ENCODE measurements at regions not wholly inside any gene's neighbourhood (a gene's known extent, or its start where the extent isn't known, plus 50 kb on each side); places are given as distances from the start of the nearest gene placed in this dataset.

- no peak overlapping the region for H3K9ac ChIP-seq (ENCODE audit: low read length)
- H3K4me1 ChIP-seq (ENCODE audit: control insufficient read depth, low read depth, low read length), result peaks cover 19% of the 10 kb centered on the region
- no peak overlapping the region for H3K4me3 ChIP-seq (ENCODE audit: low read length)
- no peaks in the 10 kb centered on the region for H3K27me3 ChIP-seq (ENCODE audit: control insufficient read depth, insufficient read depth, low read length)
- peaks cover 3% of the 10 kb centered on the region for H3K9me3 ChIP-seq (ENCODE audit: control insufficient read depth, low read depth, low read length)
- no peaks in the 10 kb centered on the region for H3K36me3 ChIP-seq (ENCODE audit: control insufficient read depth, low read depth, low read length)
- no peak overlapping the region for H3K27ac ChIP-seq (ENCODE audit: low read length)
Observed at GRCh38 chr1:4319496-4319895, 334.9 kb upstream of the AJAP1 start.

DNA sequence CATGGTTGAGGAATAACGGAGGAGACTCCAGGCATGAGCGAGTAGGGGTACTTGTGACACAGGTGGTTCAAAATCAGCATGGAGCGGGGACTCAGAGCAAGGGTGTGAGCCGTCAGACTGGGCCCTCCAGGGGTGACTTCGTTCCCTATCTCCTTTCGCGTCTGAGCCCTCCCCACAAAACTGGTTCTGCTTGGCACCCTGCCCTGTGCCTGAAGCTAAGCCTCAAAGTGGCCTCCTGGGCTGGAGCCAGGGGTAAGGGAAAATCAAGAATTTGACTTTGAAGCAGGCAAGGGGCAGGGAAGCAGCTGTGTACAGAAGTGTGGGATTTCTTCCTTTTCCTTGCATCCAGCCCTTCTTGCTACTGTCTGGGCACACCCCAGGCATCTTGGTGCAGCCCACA, 331.5 kb upstream of the AJAP1 start:
- H3K9ac ChIP-seq (ENCODE audit: low read length), result no peak overlapping the region
- no peak overlapping the region for H3K27ac ChIP-seq (ENCODE audit: low read length)
- H3K36me3 ChIP-seq (ENCODE audit: control insufficient read depth, low read depth, low read length), result no peaks in the 10 kb centered on the region
- no peak overlapping the region for H3K4me3 ChIP-seq (ENCODE audit: low read length)
- peaks cover 14% of the 10 kb centered on the region for H3K4me1 ChIP-seq (ENCODE audit: control insufficient read depth, low read depth, low read length)
- no peaks in the 10 kb centered on the region for H3K27me3 ChIP-seq (ENCODE audit: control insufficient read depth, insufficient read depth, low read length)
- H3K9me3 ChIP-seq (ENCODE audit: control insufficient read depth, low read depth, low read length), result no peaks in the 10 kb centered on the region

GRCh38 chr1:4323309-4323708, 331.1 kb upstream of the AJAP1 start:
- H3K36me3 ChIP-seq (ENCODE audit: control insufficient read depth, low read depth, low read length), result no peaks in the 10 kb centered on the region
- H3K27me3 ChIP-seq (ENCODE audit: control insufficient read depth, insufficient read depth, low read length), result no peaks in the 10 kb centered on the region
- H3K4me3 ChIP-seq (ENCODE audit: low read length), result no peak overlapping the region
- H3K9ac ChIP-seq (ENCODE audit: low read length), result no peak overlapping the region
- H3K27ac ChIP-seq (ENCODE audit: low read length), result no peak overlapping the region
- peaks cover 12% of the 10 kb centered on the region for H3K4me1 ChIP-seq (ENCODE audit: control insufficient read depth, low read depth, low read length)
- no peaks in the 10 kb centered on the region for H3K9me3 ChIP-seq (ENCODE audit: control insufficient read depth, low read depth, low read length)

DNA sequence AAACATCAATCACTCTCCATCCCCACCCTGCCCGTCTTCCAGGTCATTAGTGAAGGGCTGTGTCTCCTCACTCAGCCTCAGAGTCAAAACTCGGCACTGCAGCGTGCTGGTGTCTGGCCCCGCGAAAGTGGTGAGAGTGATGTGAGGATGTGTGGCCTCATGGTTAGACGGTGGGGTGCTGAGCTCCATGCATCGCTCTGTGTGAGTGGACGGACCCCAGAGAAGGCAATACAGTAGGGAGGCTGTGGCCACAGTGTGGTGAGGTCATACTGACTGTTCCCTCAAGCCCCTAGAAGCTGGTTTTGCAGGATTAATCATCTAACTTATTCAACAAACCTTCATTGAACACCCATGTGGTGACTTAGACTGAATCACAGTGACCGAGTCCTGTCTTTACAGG, 329.9 kb upstream of the AJAP1 start:
- Histone ChIP-seq H3K27ac (ENCODE audit: low read length) (no peak overlapping the region), H3K4me1 (ENCODE audit: control insufficient read depth, low read depth, low read length) (peaks cover 5% of the 10 kb centered on the region), H3K9ac (ENCODE audit: low read length) (no peak overlapping the region), H3K4me3 (ENCODE audit: low read length) (no peak overlapping the region), H3K27me3 (ENCODE audit: control insufficient read depth, insufficient read depth, low read length) (no peaks in the 10 kb centered on the region), H3K36me3 (ENCODE audit: control insufficient read depth, low read depth, low read length) (no peaks in the 10 kb centered on the region), H3K9me3 (ENCODE audit: control insufficient read depth, low read depth, low read length) (no peaks in the 10 kb centered on the region)

GRCh38 chr1:4327142-4327541, 327.3 kb upstream of the AJAP1 start:
- Histone ChIP-seq H3K9ac (ENCODE audit: low read length) (no peak overlapping the region), H3K4me3 (ENCODE audit: low read length) (no peak overlapping the region), H3K9me3 (ENCODE audit: control insufficient read depth, low read depth, low read length) (no peaks in the 10 kb centered on the region), H3K27me3 (ENCODE audit: control insufficient read depth, insufficient read depth, low read length) (no peaks in the 10 kb centered on the region), H3K4me1 (ENCODE audit: control insufficient read depth, low read depth, low read length) (no peaks in the 10 kb centered on the region), H3K36me3 (ENCODE audit: control insufficient read depth, low read depth, low read length) (no peaks in the 10 kb centered on the region), H3K27ac (ENCODE audit: low read length) (no peak overlapping the region)

GRCh38 chr1:4328402-4329071, 325.9 kb upstream of the AJAP1 start:
- no peak overlapping the region for H3K27ac ChIP-seq (ENCODE audit: low read length)
- H3K27me3 ChIP-seq (ENCODE audit: control insufficient read depth, insufficient read depth, low read length), result no peaks in the 10 kb centered on the region
- H3K9me3 ChIP-seq (ENCODE audit: control insufficient read depth, low read depth, low read length), result no peaks in the 10 kb centered on the region
- H3K4me1 ChIP-seq (ENCODE audit: control insufficient read depth, low read depth, low read length), result no peaks in the 10 kb centered on the region
- no peak overlapping the region for H3K4me3 ChIP-seq (ENCODE audit: low read length)
- H3K9ac ChIP-seq (ENCODE audit: low read length), result no peak overlapping the region
- no peaks in the 10 kb centered on the region for H3K36me3 ChIP-seq (ENCODE audit: control insufficient read depth, low read depth, low read length)

DNA sequence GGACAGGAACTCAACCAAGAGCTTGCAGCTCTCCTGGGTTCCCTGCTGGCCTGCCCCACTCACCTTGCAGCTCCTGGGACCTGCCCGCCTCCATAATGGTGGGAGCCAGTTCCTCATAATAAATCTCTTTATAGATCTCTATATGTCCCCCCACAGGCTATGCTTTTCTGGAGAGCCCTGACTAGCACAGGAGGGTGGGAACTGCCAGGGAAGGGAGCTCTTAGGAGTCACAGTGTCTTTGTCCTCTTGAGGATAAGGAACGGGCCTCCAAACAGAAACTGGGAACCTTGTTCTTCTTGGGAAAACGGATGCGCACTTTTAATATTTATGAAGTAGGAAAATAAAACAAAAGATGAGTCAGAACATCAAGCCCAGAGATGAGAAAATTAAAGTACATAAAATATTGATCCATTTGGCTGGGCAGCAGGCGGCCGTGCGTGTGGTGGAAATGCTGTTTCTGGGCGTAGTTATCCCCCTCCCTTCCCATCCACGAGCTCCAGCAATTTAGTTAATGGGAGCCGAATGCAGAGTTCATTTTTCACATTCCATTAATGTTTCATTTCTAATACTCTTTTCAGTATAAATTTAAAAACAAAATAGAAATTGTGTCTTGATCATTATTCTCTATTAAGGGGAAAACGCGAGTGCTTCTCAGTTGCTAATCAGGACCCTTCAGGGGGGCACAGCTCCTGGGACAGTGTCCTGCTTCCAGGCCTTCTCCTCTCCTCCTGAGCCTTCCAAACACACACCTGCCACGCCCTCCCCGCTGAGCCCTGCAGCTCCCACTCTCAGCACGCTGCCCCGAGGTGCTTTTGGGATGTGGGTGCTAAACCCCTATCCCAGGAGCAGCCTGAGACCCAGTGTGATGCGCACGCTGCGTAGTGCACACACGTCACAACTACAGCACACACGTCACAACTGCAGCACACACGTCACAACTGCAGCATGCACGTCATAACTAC, 323.3 kb upstream of the AJAP1 start:
- H3K9me3 ChIP-seq (ENCODE audit: control insufficient read depth, low read depth, low read length), result no peaks in the 10 kb centered on the region
- no peaks in the 10 kb centered on the region for H3K4me1 ChIP-seq (ENCODE audit: control insufficient read depth, low read depth, low read length)
- H3K36me3 ChIP-seq (ENCODE audit: control insufficient read depth, low read depth, low read length), result no peaks in the 10 kb centered on the region
- H3K4me3 ChIP-seq (ENCODE audit: low read length), result no peak overlapping the region
- H3K9ac ChIP-seq (ENCODE audit: low read length), result no peak overlapping the region
- H3K27me3 ChIP-seq (ENCODE audit: control insufficient read depth, insufficient read depth, low read length), result no peaks in the 10 kb centered on the region
- H3K27ac ChIP-seq (ENCODE audit: low read length), result no peak overlapping the region

DNA sequence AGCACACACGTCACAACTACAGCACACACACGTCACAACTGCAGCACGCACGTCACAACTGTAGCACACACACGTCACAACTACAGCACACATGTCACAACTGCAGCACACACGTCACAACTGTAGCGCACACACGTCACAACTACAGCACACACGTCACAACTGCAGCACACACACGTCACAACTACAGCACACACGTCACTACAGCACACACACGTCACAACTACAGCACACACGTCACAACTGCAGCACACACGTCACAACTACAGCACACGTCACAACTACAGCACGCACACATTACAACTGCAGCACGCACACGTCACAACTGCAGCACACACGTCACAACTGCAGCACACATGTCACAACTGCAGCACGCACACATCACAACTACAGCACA, 322.6 kb upstream of the AJAP1 start:
- H3K27me3 ChIP-seq (ENCODE audit: control insufficient read depth, insufficient read depth, low read length), result no peaks in the 10 kb centered on the region
- H3K9me3 ChIP-seq (ENCODE audit: control insufficient read depth, low read depth, low read length), result no peaks in the 10 kb centered on the region
- no peaks in the 10 kb centered on the region for H3K4me1 ChIP-seq (ENCODE audit: control insufficient read depth, low read depth, low read length)
- H3K9ac ChIP-seq (ENCODE audit: low read length), result no peak overlapping the region
- no peaks in the 10 kb centered on the region for H3K36me3 ChIP-seq (ENCODE audit: control insufficient read depth, low read depth, low read length)
- no peak overlapping the region for H3K4me3 ChIP-seq (ENCODE audit: low read length)
- no peak overlapping the region for H3K27ac ChIP-seq (ENCODE audit: low read length)

GRCh38 chr1:4336507-4336906, 317.9 kb upstream of the AJAP1 start:
- H3K36me3 ChIP-seq (ENCODE audit: control insufficient read depth, low read depth, low read length), result no peaks in the 10 kb centered on the region
- H3K9ac ChIP-seq (ENCODE audit: low read length), result no peak overlapping the region
- no peaks in the 10 kb centered on the region for H3K27me3 ChIP-seq (ENCODE audit: control insufficient read depth, insufficient read depth, low read length)
- H3K4me1 ChIP-seq (ENCODE audit: control insufficient read depth, low read depth, low read length), result peaks cover 6% of the 10 kb centered on the region
- H3K27ac ChIP-seq (ENCODE audit: low read length), result no peak overlapping the region
- no peaks in the 10 kb centered on the region for H3K9me3 ChIP-seq (ENCODE audit: control insufficient read depth, low read depth, low read length)
- H3K4me3 ChIP-seq (ENCODE audit: low read length), result no peak overlapping the region

DNA sequence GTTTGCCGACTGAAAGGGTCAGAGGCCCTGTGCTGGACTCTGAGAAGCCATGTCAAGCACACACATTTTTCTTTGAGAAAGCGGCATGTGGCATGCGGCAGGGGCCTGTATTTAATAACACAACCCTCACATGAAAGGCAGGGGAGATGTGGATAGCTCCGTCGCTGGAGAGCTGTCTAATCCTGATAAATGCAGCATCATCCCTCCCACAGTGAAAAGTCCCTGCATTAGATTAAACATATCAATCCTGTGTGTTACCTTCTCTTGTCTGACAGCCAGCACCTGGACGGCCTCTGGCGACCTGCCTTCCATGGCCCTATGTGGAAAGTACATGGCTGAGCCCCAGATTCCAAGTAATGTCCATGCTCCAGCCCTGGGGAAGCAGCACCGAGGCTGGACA, 313.0 kb upstream of the AJAP1 start:
- H3K9ac ChIP-seq (ENCODE audit: low read length), result no peak overlapping the region
- no peak overlapping the region for H3K27ac ChIP-seq (ENCODE audit: low read length)
- no peaks in the 10 kb centered on the region for H3K9me3 ChIP-seq (ENCODE audit: control insufficient read depth, low read depth, low read length)
- peaks cover 6% of the 10 kb centered on the region for H3K4me1 ChIP-seq (ENCODE audit: control insufficient read depth, low read depth, low read length)
- no peaks in the 10 kb centered on the region for H3K27me3 ChIP-seq (ENCODE audit: control insufficient read depth, insufficient read depth, low read length)
- H3K36me3 ChIP-seq (ENCODE audit: control insufficient read depth, low read depth, low read length), result no peaks in the 10 kb centered on the region
- H3K4me3 ChIP-seq (ENCODE audit: low read length), result no peak overlapping the region

DNA sequence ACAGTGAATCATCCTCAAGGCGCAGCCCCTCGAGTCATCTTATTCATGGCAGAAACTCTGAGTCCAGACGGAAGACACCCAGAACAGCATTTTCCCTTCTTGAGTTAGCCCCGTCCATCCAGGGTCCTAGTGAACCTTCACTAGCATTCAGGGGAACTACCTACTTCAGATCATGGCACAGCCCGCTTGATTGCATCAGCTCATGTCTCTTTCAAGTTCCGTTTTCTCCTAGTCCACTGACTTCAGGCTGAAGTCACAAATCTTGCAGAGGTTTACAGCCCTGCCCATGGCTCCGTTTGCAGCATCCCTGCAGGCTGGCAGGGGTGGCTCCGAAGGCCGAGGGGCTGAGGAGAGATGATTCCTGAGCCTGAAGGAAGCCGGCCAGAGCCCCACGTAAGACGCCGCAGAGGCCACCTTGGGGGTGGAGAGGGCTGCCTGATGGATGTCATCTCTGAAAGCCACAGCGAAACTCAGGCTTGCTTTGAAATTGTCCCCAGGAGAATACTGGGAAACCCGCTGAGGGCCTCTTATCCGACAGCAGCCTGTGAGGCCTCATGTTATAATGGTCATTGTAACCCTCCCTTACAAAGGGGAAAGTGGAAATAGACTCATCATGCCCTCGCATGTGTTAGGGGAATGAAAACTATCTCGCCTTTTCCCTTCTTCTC, 310.2 kb upstream of the AJAP1 start:
- H3K4me3 ChIP-seq (ENCODE audit: low read length), result no peak overlapping the region
- no peaks in the 10 kb centered on the region for H3K27me3 ChIP-seq (ENCODE audit: control insufficient read depth, insufficient read depth, low read length)
- H3K4me1 ChIP-seq (ENCODE audit: control insufficient read depth, low read depth, low read length), result no peaks in the 10 kb centered on the region
- H3K9me3 ChIP-seq (ENCODE audit: control insufficient read depth, low read depth, low read length), result no peaks in the 10 kb centered on the region
- H3K27ac ChIP-seq (ENCODE audit: low read length), result no peak overlapping the region
- H3K9ac ChIP-seq (ENCODE audit: low read length), result no peak overlapping the region
- no peaks in the 10 kb centered on the region for H3K36me3 ChIP-seq (ENCODE audit: control insufficient read depth, low read depth, low read length)

Data from iPS-18a (cell line).